Stimulated activated effector memory CD8-positive, alpha-beta T cell treated with anti-CD3 and anti-CD28 coated beads, Interleukin-12 subunit alpha, Interleukin-12 subunit beta, amount 100 ng/mL, for 72 hours (primary cell): ENCODE measurements at regions not wholly inside any gene's neighbourhood (a gene's known extent, or its start where the extent isn't known, plus 50 kb on each side); places are given as distances from the start of the nearest gene placed in this dataset.

Source experiments
- ATAC-seq: fragments of 150-1000 bp; cut with Tn5 transposase; 2 replicates; pipeline ENCODE4 v1.10.0; 2021
- DNase-seq, 2 donors: peaks; one replicate each; pipeline ENCODE4 v3.0.0; 2021 to 2022; ENCODE audit warnings: low spot score in 2 of 2
- H3K27ac Mint-ChIP-seq: one replicate; pipeline ENCODE4 v1.8.0; 2022; ENCODE audit warnings: mild to moderate bottlenecking, mixed read lengths
- H3K36me3 Mint-ChIP-seq: one replicate; pipeline ENCODE4 v1.8.0; 2022; ENCODE audit warnings: mild to moderate bottlenecking, mixed read lengths
- H3K4me1 Mint-ChIP-seq: one replicate; pipeline ENCODE4 v1.8.0; 2022; ENCODE audit warnings: mixed read lengths
- H3K4me3 Mint-ChIP-seq: one replicate; pipeline ENCODE4 v1.8.0; 2022; ENCODE audit warnings: mild to moderate bottlenecking, mixed read lengths
- H3K9me3 Mint-ChIP-seq: one replicate; pipeline ENCODE4 v1.8.0; 2022; ENCODE audit warnings: mixed read lengths

DNA sequence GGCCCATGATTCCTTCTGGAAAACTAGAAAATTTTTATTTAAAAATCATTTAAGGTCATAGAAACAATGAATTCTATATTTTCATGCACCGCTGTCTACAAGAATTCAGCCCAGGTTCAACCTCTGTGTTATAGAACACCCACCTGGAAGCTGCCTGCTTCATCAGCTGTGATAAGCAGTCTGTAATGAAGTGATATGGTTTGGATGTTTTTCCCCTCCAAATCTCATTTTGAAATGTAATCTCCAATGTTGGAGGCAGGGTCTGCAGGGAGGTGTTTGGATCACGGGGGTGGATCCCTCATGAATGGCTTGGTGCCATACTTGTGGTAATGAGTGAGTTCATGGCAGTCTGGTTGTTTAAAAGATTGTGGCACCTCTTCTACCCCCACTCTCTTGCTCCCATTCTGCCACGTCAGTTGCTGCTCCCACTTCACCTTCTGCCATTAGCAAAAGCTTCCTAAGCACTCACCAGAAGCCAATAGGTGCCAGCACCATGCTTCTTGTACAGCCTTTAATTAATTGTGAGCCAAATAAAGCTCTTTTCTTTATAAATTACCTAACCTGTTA lies 55.6 kb downstream of the MRPL32 start:
- ATAC-seq (no peak), DNase-seq (no peak)
- no peaks in the 10 kb centered on the region for H3K4me1 Mint-ChIP-seq
- H3K36me3 Mint-ChIP-seq: no peaks in the 10 kb centered on the region
- H3K27ac Mint-ChIP-seq: no peak overlapping the region
- no peak overlapping the region for H3K4me3 Mint-ChIP-seq
- no peaks in the 10 kb centered on the region for H3K9me3 Mint-ChIP-seq

DNA sequence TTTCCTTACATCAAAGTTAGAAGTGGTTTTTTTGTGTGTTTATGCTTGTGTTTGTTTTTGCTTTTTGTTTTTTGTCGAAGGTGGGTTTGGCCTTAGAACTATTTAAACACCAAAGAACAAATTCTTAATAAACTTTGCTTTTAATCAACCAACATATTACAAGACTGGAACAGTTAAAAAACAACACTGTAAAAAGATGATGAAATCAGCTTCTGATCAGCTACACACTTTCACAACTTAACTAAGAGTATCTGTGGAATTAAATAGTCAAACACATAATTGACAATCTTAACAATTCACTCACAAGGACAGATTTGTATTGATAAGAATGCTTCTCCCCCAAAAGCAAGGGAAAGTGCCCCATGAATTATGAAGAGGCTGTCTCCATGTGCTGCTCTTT lies 58.8 kb downstream of the MRPL32 start:
- DNase-seq (no peak), ATAC-seq (no peak)
- H3K9me3 Mint-ChIP-seq: no peaks in the 10 kb centered on the region
- H3K27ac Mint-ChIP-seq: no peak overlapping the region
- no peaks in the 10 kb centered on the region for H3K36me3 Mint-ChIP-seq
- H3K4me1 Mint-ChIP-seq: no peaks in the 10 kb centered on the region
- no peak overlapping the region for H3K4me3 Mint-ChIP-seq

GRCh38 chr7:42991913-42992591 lies 59.9 kb downstream of the MRPL32 start:
- no peak overlapping the region for H3K4me3 Mint-ChIP-seq
- ATAC-seq: no peak
- no peaks in the 10 kb centered on the region for H3K36me3 Mint-ChIP-seq
- H3K27ac Mint-ChIP-seq: no peak overlapping the region
- H3K9me3 Mint-ChIP-seq: no peaks in the 10 kb centered on the region
- H3K4me1 Mint-ChIP-seq: no peaks in the 10 kb centered on the region
- no peak for DNase-seq

GRCh38 chr7:42993038-42993437 lies 60.9 kb downstream of the MRPL32 start:
- H3K36me3 Mint-ChIP-seq: no peaks in the 10 kb centered on the region
- no peaks in the 10 kb centered on the region for H3K4me1 Mint-ChIP-seq
- no peak for DNase-seq

DNA sequence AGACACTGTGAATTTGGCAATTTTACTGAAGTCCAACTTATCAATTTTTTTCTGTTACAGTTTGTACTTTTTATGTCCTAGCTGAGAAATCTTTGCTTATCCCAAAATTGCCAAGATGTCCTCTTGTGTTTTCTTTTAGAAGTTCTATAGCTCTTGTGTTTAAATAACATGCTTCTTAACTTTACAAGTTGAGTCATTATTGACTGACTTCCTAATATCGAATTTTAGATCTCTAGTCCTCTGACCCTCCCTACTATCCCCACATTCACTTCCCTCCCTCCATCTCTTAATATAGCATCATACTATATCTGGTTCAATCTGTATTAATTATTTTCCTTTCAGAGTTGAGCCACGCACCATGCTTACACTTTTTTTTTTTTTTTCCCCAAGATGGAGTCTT lies 61.9 kb downstream of the MRPL32 start:
- no peak for DNase-seq
- no peak for ATAC-seq
- no peak overlapping the region for H3K4me3 Mint-ChIP-seq
- no peak overlapping the region for H3K27ac Mint-ChIP-seq
- no peaks in the 10 kb centered on the region for H3K4me1 Mint-ChIP-seq
- H3K9me3 Mint-ChIP-seq: no peaks in the 10 kb centered on the region
- H3K36me3 Mint-ChIP-seq: no peaks in the 10 kb centered on the region

More at GRCh38 chr7:42993038-42993437, 60.9 kb downstream of the MRPL32 start:
- no peaks in the 10 kb centered on the region for H3K9me3 Mint-ChIP-seq
- no peak overlapping the region for H3K27ac Mint-ChIP-seq
- no peak for ATAC-seq
- H3K4me3 Mint-ChIP-seq: no peak overlapping the region

GRCh38 chr7:42997611-42998010 lies 65.4 kb downstream of the MRPL32 start:
- no peak for ATAC-seq
- no peak overlapping the region for H3K4me3 Mint-ChIP-seq
- no peak overlapping the region for H3K27ac Mint-ChIP-seq
- no peaks in the 10 kb centered on the region for H3K36me3 Mint-ChIP-seq
- H3K9me3 Mint-ChIP-seq: no peaks in the 10 kb centered on the region
- no peaks in the 10 kb centered on the region for H3K4me1 Mint-ChIP-seq
- DNase-seq: no peak

DNA sequence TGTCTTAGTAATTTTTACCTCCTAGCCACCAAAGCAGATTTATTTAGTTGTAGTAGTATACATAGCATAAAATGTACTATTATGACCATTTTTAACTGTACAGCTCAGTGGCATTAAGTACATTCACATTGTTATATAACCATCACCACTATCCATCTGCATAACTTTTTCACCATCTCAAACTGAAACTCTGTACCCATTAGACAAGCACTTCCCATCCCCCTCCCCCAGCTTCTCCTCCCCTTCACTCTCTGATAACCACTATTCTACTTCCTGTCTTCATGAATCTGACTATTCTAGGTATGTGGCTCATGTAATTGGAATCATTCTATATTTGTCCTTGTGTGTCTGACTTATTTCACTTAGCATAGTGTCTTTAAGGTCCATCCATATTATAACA lies 71.9 kb downstream of the MRPL32 start:
- Mint-ChIP-seq H3K27ac (no peak overlapping the region), H3K4me1 (peaks cover 7% of the 10 kb centered on the region), H3K4me3 (no peak overlapping the region), H3K36me3 (no peaks in the 10 kb centered on the region), H3K9me3 (no peaks in the 10 kb centered on the region)
- DNase-seq (no peak), ATAC-seq (no peak)

- Mint-ChIP-seq H3K4me3 (no peak overlapping the region), H3K27ac (no peak overlapping the region), H3K9me3 (no peaks in the 10 kb centered on the region), H3K4me1 (peaks cover 7% of the 10 kb centered on the region), H3K36me3 (no peaks in the 10 kb centered on the region)
- no peak for ATAC-seq
- no peak for DNase-seq
These were observed 73.8 kb downstream of the MRPL32 start for GRCh38 chr7:43006008-43006407.

DNA sequence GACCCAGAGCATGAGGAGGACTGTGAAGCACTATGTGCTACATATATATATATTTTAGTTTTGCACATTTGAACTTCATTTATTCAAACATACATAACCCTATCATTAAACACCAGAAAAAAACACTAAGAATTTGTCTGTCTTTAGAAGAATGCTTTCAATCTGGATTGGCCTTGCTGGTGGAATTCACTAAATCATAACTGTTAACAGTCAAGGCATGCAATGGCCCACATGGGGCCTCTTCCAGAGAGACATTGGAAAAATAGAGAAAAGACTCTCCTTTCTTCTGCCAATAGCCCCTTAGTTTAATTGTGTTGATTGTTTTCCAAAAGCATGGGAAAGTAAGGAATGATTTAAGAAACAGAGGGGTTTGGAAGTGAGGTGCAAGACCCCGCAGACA lies 77.9 kb downstream of the MRPL32 start:
- ATAC-seq (no peak), DNase-seq (no peak)
- no peak overlapping the region for H3K27ac Mint-ChIP-seq
- H3K4me3 Mint-ChIP-seq: no peak overlapping the region
- H3K4me1 Mint-ChIP-seq: no peaks in the 10 kb centered on the region
- H3K9me3 Mint-ChIP-seq: peaks cover 3% of the 10 kb centered on the region
- H3K36me3 Mint-ChIP-seq: no peaks in the 10 kb centered on the region

DNA sequence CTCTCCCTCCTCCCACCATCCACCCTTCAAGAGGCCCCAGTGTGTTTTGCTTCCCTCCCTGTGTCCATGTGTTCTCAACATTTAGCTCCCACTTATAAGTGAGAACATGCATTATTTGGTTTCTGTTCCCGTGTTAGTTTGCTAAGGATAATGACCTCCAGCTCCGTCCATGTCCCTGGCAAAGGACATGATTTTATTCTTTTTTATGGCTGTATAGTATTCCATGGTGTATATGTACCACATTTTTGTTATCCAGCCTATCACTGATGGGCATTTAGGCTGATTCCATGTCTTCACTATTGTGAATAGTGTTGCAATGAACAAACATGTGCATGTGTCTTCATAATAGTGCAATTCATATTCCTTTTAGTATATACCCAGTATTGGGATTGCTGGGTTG lies 79.7 kb downstream of the MRPL32 start:
- ATAC-seq: no peak
- Mint-ChIP-seq H3K36me3 (no peaks in the 10 kb centered on the region), H3K27ac (no peak overlapping the region), H3K4me1 (no peaks in the 10 kb centered on the region), H3K9me3 (peaks cover 3% of the 10 kb centered on the region), H3K4me3 (no peak overlapping the region)
- DNase-seq: peak in 1 of 2 donors; percentile 2

GRCh38 chr7:43014406-43014805 lies 82.2 kb downstream of the MRPL32 start:
- H3K27ac Mint-ChIP-seq: no peak overlapping the region
- H3K9me3 Mint-ChIP-seq: peaks cover 3% of the 10 kb centered on the region
- ATAC-seq: no peak
- DNase-seq: no peak
- no peaks in the 10 kb centered on the region for H3K4me1 Mint-ChIP-seq
- no peaks in the 10 kb centered on the region for H3K36me3 Mint-ChIP-seq
- no peak overlapping the region for H3K4me3 Mint-ChIP-seq

GRCh38 chr7:43015301-43015700 lies 83.1 kb downstream of the MRPL32 start:
- DNase-seq (no peak), ATAC-seq (no peak)
- Mint-ChIP-seq H3K4me1 (no peaks in the 10 kb centered on the region), H3K4me3 (no peak overlapping the region), H3K36me3 (no peaks in the 10 kb centered on the region), H3K27ac (no peak overlapping the region), H3K9me3 (peaks cover 3% of the 10 kb centered on the region)

DNA sequence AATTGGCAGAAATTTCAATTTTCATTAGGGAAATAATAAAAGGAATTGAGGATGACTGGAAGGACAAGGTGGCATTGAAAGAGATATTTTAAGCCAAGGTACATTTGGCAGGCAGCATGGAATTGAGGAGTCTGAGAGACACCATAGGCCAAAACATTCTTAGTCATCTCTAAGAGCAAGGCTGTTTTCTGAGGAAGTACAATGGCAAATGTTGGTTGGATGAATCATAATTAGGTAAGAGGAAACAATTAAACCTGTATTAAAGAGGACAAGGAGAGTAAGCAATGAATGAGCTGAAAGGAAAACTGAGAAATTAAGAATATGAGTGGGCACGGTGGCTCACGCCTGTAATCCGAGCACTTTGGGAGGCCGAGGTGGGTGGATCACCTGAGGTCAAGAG lies 86.3 kb downstream of the MRPL32 start:
- no peaks in the 10 kb centered on the region for H3K4me1 Mint-ChIP-seq
- no peaks in the 10 kb centered on the region for H3K9me3 Mint-ChIP-seq
- DNase-seq: no peak
- H3K27ac Mint-ChIP-seq: no peak overlapping the region
- H3K36me3 Mint-ChIP-seq: no peaks in the 10 kb centered on the region
- ATAC-seq: no peak
- H3K4me3 Mint-ChIP-seq: no peak overlapping the region

GRCh38 chr7:43021431-43021830 lies 89.3 kb downstream of the MRPL32 start:
- Mint-ChIP-seq H3K4me1 (no peaks in the 10 kb centered on the region), H3K36me3 (no peaks in the 10 kb centered on the region), H3K9me3 (no peaks in the 10 kb centered on the region), H3K4me3 (no peak overlapping the region), H3K27ac (no peak overlapping the region)
- DNase-seq: peak in 1 of 2 donors; percentile 13
- ATAC-seq: no peak

DNA sequence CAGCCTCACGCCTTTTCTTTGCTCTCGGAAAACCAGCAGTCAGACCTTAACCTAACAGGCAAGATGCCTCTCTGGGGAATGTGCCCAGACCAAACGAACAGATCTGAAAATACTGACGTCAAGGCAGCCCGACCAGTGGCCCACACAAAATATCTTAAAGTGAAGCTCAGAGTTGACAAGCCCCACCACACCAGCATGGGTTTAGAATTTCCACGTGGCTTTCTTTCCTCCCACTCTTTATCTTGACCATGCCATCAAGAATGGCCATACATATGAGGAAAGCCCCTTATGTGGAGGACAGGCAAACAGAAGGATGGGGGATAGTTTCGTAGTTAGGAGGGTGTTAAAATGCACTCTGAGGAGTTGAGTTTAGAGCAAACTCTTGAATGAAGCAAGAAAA lies 89.8 kb downstream of the MRPL32 start:
- H3K4me3 Mint-ChIP-seq: no peak overlapping the region
- no peaks in the 10 kb centered on the region for H3K36me3 Mint-ChIP-seq
- no peaks in the 10 kb centered on the region for H3K9me3 Mint-ChIP-seq
- H3K27ac Mint-ChIP-seq: no peak overlapping the region
- DNase-seq (peak in 1 of 2 donors; percentile 28), ATAC-seq (no peak)
- no peaks in the 10 kb centered on the region for H3K4me1 Mint-ChIP-seq

GRCh38 chr7:43033369-43033768 lies 79.1 kb upstream of the HECW1 start:
- DNase-seq (no peak), ATAC-seq (no peak)
- Mint-ChIP-seq H3K4me3 (no peak overlapping the region), H3K36me3 (no peaks in the 10 kb centered on the region), H3K4me1 (no peaks in the 10 kb centered on the region), H3K9me3 (no peaks in the 10 kb centered on the region), H3K27ac (no peak overlapping the region)
